ENCODE measurements at regions not wholly inside any gene's neighbourhood (a gene's known extent, or its start where the extent isn't known, plus 50 kb on each side); places are given as distances from the start of the nearest gene placed in this dataset.
A peak's percentile ranks its signal among the peaks of the same experiment; 100 is the strongest.

DNA sequence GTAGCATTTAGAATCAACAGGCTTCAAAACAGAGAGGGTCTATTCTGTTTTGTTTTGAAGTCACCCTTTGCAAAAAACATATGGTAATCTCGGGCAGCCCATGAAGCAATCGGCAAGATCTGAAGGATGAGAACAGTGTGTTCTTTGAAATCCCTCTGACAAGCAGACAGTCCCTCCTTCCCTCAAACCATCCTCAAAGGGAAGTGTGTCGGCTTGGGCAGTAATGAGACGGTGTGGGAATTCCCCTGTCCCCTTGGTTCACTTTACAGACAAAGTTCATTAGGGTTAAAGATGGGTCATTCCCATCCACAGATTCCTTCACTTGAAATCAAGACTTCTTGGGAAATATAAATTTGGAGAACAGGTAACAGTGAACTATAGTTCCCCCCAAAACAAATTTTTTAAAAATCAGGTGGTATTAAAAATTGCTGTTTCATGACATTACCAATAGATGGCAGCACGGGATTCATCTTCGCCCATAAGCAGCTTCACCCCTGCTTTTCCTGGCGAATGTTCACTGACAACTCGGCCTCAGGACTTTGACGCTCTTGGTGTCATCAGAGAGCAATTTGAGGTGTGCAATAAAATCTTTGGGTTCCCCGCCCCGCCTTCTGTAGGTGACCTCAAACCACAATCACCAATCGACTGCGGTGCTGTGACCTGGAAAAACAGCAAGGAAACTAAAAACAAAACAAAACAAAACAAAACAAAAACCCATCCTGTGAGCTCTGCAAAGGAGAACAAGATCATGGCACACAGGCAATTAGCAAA, 159.3 kb upstream of the TNFAIP3 start:
- TF ChIP-seq EHF (CRISPR knock-in tag; IDR thresholded peaks at IDR 0.05): no peak
- TF ChIP-seq REST (IDR thresholded peaks at IDR 0.05): no peak
- no peak for TF ChIP-seq BCL3 (IDR thresholded peaks at IDR 0.05)
- no peak for TF ChIP-seq POLR2A (IDR thresholded peaks at IDR 0.05; ENCODE audit: low read length)
- TF ChIP-seq, protein P1, sequence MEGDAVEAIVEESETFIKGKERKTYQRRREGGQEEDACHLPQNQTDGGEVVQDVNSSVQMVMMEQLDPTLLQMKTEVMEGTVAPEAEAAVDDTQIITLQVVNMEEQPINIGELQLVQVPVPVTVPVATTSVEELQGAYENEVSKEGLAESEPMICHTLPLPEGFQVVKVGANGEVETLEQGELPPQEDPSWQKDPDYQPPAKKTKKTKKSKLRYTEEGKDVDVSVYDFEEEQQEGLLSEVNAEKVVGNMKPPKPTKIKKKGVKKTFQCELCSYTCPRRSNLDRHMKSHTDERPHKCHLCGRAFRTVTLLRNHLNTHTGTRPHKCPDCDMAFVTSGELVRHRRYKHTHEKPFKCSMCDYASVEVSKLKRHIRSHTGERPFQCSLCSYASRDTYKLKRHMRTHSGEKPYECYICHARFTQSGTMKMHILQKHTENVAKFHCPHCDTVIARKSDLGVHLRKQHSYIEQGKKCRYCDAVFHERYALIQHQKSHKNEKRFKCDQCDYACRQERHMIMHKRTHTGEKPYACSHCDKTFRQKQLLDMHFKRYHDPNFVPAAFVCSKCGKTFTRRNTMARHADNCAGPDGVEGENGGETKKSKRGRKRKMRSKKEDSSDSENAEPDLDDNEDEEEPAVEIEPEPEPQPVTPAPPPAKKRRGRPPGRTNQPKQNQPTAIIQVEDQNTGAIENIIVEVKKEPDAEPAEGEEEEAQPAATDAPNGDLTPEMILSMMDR (IDR thresholded peaks at IDR 0.05): peak; percentile 72
- no peak for TF ChIP-seq CHD4 (IDR thresholded peaks at IDR 0.05; ENCODE audit: borderline replicate concordance)
- TF ChIP-seq, protein P2, sequence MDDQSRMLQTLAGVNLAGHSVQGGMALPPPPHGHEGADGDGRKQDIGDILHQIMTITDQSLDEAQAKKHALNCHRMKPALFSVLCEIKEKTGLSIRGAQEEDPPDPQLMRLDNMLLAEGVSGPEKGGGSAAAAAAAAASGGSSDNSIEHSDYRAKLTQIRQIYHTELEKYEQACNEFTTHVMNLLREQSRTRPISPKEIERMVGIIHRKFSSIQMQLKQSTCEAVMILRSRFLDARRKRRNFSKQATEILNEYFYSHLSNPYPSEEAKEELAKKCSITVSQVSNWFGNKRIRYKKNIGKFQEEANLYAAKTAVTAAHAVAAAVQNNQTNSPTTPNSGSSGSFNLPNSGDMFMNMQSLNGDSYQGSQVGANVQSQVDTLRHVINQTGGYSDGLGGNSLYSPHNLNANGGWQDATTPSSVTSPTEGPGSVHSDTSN (IDR thresholded peaks at IDR 0.05): no peak
- TF ChIP-seq KDM1A (IDR thresholded peaks at IDR 0.05; ENCODE audit: low read depth): no peak
- TF ChIP-seq ZFP36 (IDR thresholded peaks at IDR 0.05; ENCODE audit: borderline replicate concordance, partially characterized antibody): no peak
- no peak for TF ChIP-seq RCOR1 (IDR thresholded peaks at IDR 0.05; ENCODE audit: low read depth, low read length)
- TF ChIP-seq HDAC2 (IDR thresholded peaks at IDR 0.05): no peak
- TF ChIP-seq MAZ (IDR thresholded peaks at IDR 0.05; ENCODE audit: borderline replicate concordance, low read depth, low read length): no peak
- TF ChIP-seq CHD2 (IDR thresholded peaks at IDR 0.05; ENCODE audit: low read length, partially characterized antibody): no peak
- no peak for TF ChIP-seq EP300 (IDR thresholded peaks at IDR 0.05)

All from A549 (cell line).